K562 (cell line): ENCODE measurements at regions not wholly inside any gene's neighbourhood (a gene's known extent, or its start where the extent isn't known, plus 50 kb on each side); places are given as distances from the start of the nearest gene placed in this dataset.

Source experiments
- ATF1 ChIP-seq, 2 experiments: fragments of 450-650 bp in 1 of 2; IDR thresholded peaks; 2 replicates each; pipeline ENCODE4 v1.6.1; 2016; ENCODE audit warnings: missing compliant biosample characterization in 1 of 2, missing genetic modification characterization in 1 of 2
- CBX1 ChIP-seq: sonication (generic); IDR thresholded peaks from 2 replicates; pipeline ENCODE4 v1.6.1; 2016; ENCODE audit warnings: antibody characterized with exemption, low read depth, mild to moderate bottlenecking
- CBX3 ChIP-seq, 2 experiments: IDR thresholded peaks; 1 replicate in 1 of 2; 2 replicates in 1 of 2; pipeline ENCODE4 v1.6.1; 2012; ENCODE audit warnings: inconsistent platforms in 2 of 2, low read length in 2 of 2, borderline replicate concordance in 1 of 2, control low read depth in 1 of 2
- ETV5 ChIP-seq: sonication (generic); formaldehyde crosslinking; IDR thresholded peaks from 2 replicates; pipeline ENCODE4 v1.4.0; 2020; ENCODE audit warnings: low read depth, mild to moderate bottlenecking, missing genetic modification reagents
- GABPB2 ChIP-seq: fragments of 250-450 bp; sonication (Bioruptor Pico); conservative IDR thresholded peaks from 2 replicates; pipeline ENCODE4 v1.5.1; 2021; ENCODE audit warnings: mild to moderate bottlenecking
- KLF6 ChIP-seq: fragments of 250-450 bp; sonication (Bioruptor Pico); IDR thresholded peaks from 2 replicates; pipeline ENCODE4 v1.4.0; 2020; ENCODE audit warnings: mild to moderate bottlenecking, moderate library complexity, borderline replicate concordance
- LEF1 ChIP-seq: fragments of 450-650 bp; IDR thresholded peaks from 2 replicates; pipeline ENCODE4 v1.6.1; 2016; ENCODE audit warnings: mild to moderate bottlenecking
- MBD2 ChIP-seq: sonication (generic); IDR thresholded peaks from 2 replicates; pipeline ENCODE4 v1.6.1; 2016; ENCODE audit warnings: low read depth, borderline replicate concordance
- MEF2D ChIP-seq: conservative IDR thresholded peaks from 2 replicates; pipeline ENCODE4 v1.6.1; 2016; ENCODE audit warnings: low read depth, missing genetic modification characterization, missing compliant biosample characterization
- MTA3 ChIP-seq: fragments of 450-650 bp; formaldehyde crosslinking; IDR thresholded peaks from 2 replicates; pipeline ENCODE4 v1.6.1; 2017; ENCODE audit warnings: mild to moderate bottlenecking, borderline replicate concordance
- POLR3G ChIP-seq: IDR thresholded peaks from 2 replicates; pipeline ENCODE4 v1.6.1; 2011; ENCODE audit not compliant: insufficient read length, insufficient replicate concordance; ENCODE audit errors: extremely low read depth
- PTRF ChIP-seq: fragments of 450-650 bp; IDR thresholded peaks from 2 replicates; pipeline ENCODE4 v1.6.1; 2016; ENCODE audit warnings: mild to moderate bottlenecking, missing genetic modification characterization, missing compliant biosample characterization
- PURB ChIP-seq: sonication (generic); formaldehyde crosslinking; IDR thresholded peaks from 2 replicates; pipeline ENCODE4 v1.9.0; 2021; ENCODE audit warnings: low read depth, mild to moderate bottlenecking, missing genetic modification reagents
- RBM15 ChIP-seq: fragments of 200-400 bp; formaldehyde crosslinking; IDR thresholded peaks from 2 replicates; pipeline ENCODE4 v1.6.1; 2018; ENCODE audit warnings: mild to moderate bottlenecking, low read length, moderate library complexity; ENCODE audit not compliant: insufficient read depth
- RFX7 ChIP-seq: fragments of 250-450 bp; sonication (Bioruptor Pico); IDR thresholded peaks from 2 replicates; pipeline ENCODE4 v1.5.1; 2021; ENCODE audit warnings: mild to moderate bottlenecking
- SMAD1 ChIP-seq: fragments of 150-350 bp; IDR thresholded peaks from 2 replicates; pipeline ENCODE4 v1.6.1; 2014; ENCODE audit warnings: low read length, low read depth; ENCODE audit not compliant: partially characterized antibody
- SMARCA5 ChIP-seq: fragments of 450-650 bp; IDR thresholded peaks from 2 replicates; pipeline ENCODE4 v1.6.1; 2016
- TCFL5 ChIP-seq: fragments of 250-450 bp; sonication (Bioruptor Pico); conservative IDR thresholded peaks from 2 replicates; pipeline ENCODE4 v1.6.1; 2021; ENCODE audit warnings: mild to moderate bottlenecking, moderate library complexity, matching md5 sums
- ZBTB17 ChIP-seq: fragments of 450-650 bp; formaldehyde crosslinking; IDR thresholded peaks from 2 replicates; pipeline ENCODE4 v1.4.0; 2020; ENCODE audit warnings: mild to moderate bottlenecking
- TF ChIP-seq, protein P1 (sequence below): fragments of 250-450 bp; sonication (Bioruptor Pico); IDR thresholded peaks from 2 replicates; pipeline ENCODE4 v1.4.0; 2020; ENCODE audit warnings: mild to moderate bottlenecking
- TF ChIP-seq, protein P2 (sequence below): fragments of 450-650 bp; formaldehyde crosslinking; IDR thresholded peaks from 2 replicates; pipeline ENCODE4 v1.4.0; 2022; ENCODE audit warnings: mild to moderate bottlenecking, moderate library complexity
- TF ChIP-seq, protein P3 (sequence below), 3 experiments: IDR thresholded peaks in 2 of 3; conservative IDR thresholded peaks in 1 of 3; 2 replicates each; pipeline ENCODE4 v1.5.1; 2011 to 2012; ENCODE audit warnings: low read length in 3 of 3, mild to moderate bottlenecking in 3 of 3, control low read depth in 2 of 3, improper control_type of control experiment in 1 of 3, inconsistent platforms in 1 of 3, low read depth in 1 of 3, mixed read lengths in 1 of 3, moderate library complexity in 1 of 3; ENCODE audit not compliant: insufficient read depth in 2 of 3
- TF ChIP-seq, protein P4 (sequence below): fragments of 250-450 bp; sonication (Bioruptor Pico); IDR thresholded peaks from 2 replicates; pipeline ENCODE4 v1.4.0; 2020; ENCODE audit warnings: borderline replicate concordance

DNA sequence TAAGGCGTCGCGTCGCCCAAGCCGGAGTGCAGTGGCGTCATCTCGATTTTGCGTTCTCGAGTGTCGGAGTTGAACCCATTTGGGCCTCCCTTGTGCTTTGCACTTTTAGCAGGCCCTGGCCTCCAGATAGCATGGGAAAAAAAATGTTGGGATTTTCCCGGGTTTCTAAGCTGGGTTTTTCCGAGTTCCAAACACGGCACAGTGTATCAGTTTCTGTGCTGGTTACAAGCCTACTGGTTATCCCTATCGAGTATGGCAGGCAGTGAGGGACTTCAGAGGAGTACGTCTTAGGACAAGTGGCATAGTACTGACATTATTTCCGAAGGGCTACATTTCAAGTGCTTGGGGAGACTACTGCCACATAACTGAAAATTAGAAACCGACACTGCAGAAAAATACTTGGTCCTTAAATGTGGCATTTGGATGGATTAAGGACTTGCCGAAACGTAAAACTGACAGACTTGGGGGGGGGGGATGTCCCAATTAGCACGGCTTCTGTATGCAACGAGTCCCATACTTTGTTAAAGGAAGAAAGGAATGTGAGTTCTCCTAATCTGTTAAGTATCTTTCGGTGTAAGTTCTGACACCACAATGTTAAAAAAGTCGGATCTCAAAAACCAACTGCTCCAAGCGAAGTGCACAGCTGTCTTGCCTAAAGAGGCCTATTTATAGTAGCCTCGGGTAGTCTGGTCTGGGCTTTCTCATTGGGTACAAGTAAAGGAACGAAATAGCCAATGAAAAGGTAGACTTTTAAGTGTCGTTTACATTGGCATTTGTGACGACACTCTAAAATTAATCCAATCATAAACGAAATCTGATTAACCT, 70.2 kb downstream of the HFE start (continued):
- TF ChIP-seq, protein P1, sequence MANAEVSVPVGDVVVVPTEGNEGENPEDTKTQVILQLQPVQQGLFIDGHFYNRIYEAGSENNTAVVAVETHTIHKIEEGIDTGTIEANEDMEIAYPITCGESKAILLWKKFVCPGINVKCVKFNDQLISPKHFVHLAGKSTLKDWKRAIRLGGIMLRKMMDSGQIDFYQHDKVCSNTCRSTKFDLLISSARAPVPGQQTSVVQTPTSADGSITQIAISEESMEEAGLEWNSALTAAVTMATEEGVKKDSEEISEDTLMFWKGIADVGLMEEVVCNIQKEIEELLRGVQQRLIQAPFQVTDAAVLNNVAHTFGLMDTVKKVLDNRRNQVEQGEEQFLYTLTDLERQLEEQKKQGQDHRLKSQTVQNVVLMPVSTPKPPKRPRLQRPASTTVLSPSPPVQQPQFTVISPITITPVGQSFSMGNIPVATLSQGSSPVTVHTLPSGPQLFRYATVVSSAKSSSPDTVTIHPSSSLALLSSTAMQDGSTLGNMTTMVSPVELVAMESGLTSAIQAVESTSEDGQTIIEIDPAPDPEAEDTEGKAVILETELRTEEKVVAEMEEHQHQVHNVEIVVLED (CRISPR knock-in tag) = peak; percentile 23; the same call in 1 of the 2 replicates
- peak; percentile 54; the same call in 1 of the 2 replicates for TF ChIP-seq TCFL5 (CRISPR knock-in tag)
- peak; percentile 92; the same call in 1 of the 2 replicates for TF ChIP-seq CBX1
- no peak; the same call in 1 of the 2 replicates for TF ChIP-seq ETV5 (CRISPR knock-in tag)
- TF ChIP-seq RFX7 (CRISPR knock-in tag) = peak; percentile 91
- TF ChIP-seq KLF6 (CRISPR knock-in tag) = no peak
- TF ChIP-seq LEF1 = peak; percentile 54
- TF ChIP-seq GABPB2 = peak; percentile 95
- TF ChIP-seq, protein P2, sequence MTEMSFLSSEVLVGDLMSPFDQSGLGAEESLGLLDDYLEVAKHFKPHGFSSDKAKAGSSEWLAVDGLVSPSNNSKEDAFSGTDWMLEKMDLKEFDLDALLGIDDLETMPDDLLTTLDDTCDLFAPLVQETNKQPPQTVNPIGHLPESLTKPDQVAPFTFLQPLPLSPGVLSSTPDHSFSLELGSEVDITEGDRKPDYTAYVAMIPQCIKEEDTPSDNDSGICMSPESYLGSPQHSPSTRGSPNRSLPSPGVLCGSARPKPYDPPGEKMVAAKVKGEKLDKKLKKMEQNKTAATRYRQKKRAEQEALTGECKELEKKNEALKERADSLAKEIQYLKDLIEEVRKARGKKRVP = peak; percentile 86
- TF ChIP-seq ZBTB17 (CRISPR knock-in tag) = peak; percentile 93
- TF ChIP-seq, protein P3, sequence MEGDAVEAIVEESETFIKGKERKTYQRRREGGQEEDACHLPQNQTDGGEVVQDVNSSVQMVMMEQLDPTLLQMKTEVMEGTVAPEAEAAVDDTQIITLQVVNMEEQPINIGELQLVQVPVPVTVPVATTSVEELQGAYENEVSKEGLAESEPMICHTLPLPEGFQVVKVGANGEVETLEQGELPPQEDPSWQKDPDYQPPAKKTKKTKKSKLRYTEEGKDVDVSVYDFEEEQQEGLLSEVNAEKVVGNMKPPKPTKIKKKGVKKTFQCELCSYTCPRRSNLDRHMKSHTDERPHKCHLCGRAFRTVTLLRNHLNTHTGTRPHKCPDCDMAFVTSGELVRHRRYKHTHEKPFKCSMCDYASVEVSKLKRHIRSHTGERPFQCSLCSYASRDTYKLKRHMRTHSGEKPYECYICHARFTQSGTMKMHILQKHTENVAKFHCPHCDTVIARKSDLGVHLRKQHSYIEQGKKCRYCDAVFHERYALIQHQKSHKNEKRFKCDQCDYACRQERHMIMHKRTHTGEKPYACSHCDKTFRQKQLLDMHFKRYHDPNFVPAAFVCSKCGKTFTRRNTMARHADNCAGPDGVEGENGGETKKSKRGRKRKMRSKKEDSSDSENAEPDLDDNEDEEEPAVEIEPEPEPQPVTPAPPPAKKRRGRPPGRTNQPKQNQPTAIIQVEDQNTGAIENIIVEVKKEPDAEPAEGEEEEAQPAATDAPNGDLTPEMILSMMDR (IDR thresholded peaks at IDR 0.05 in 2 of 3, conservative IDR thresholded peaks at IDR 0.05 in 1 of 3; ENCODE audit: insufficient read depth in 2 of 3, low read depth in 1 of 3, low read length in 3 of 3) = no peak
- TF ChIP-seq ATF1 (CRISPR knock-in tag; IDR thresholded peaks at IDR 0.05) = no peak
- TF ChIP-seq ATF1 (tag; IDR thresholded peaks at IDR 0.05) = peak; percentile 96
- no peak for TF ChIP-seq PTRF (tag)
- no peak for TF ChIP-seq RBM15
- peak; percentile 75; the same call in 1 of the 2 replicates for TF ChIP-seq MBD2
- peak; percentile 85 for TF ChIP-seq SMAD1
- no peak for TF ChIP-seq POLR3G
- TF ChIP-seq MEF2D (tag) = no peak; the same call in 1 of the 2 replicates
- no peak for TF ChIP-seq SMARCA5
- TF ChIP-seq CBX3 (IDR thresholded peaks at IDR 0.05; ENCODE audit: borderline replicate concordance in 1 of 2, low read length in 2 of 2) = no peak; a peak in 1 of 3 replicates
- TF ChIP-seq MTA3 = peak; percentile 100
- TF ChIP-seq, protein P4, sequence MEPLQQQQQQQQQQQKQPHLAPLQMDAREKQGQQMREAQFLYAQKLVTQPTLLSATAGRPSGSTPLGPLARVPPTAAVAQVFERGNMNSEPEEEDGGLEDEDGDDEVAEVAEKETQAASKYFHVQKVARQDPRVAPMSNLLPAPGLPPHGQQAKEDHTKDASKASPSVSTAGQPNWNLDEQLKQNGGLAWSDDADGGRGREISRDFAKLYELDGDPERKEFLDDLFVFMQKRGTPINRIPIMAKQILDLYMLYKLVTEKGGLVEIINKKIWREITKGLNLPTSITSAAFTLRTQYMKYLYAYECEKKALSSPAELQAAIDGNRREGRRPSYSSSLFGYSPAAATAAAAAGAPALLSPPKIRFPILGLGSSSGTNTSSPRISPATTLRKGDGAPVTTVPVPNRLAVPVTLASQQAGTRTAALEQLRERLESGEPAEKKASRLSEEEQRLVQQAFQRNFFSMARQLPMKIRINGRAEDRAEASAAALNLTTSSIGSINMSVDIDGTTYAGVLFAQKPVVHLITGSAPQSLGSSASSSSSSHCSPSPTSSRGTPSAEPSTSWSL (CRISPR knock-in tag) = no peak
- no peak for TF ChIP-seq PURB (CRISPR knock-in tag)
